GM10248 (cell line): ENCODE measurements at regions not wholly inside any gene's neighbourhood (a gene's known extent, or its start where the extent isn't known, plus 50 kb on each side); places are given as distances from the start of the nearest gene placed in this dataset.

ENCODE experiments used
- CTCF ChIA-PET: fragments of 300-600 bp; sonication (Branson Sonifier 250); formaldehyde crosslinking; extraction: SDS; loops from one replicate; lab custom pipeline; 2021; ENCODE audit warnings: antibody characterized with exemption; lab: Yijun Ruan, JAX
- POLR2A ChIA-PET: fragments of 350-650 bp; sonication (Branson Sonifier 250); formaldehyde crosslinking; extraction: SDS; loops from one replicate; lab custom pipeline; 2020; ENCODE audit warnings: antibody characterized with exemption; lab: Yijun Ruan, JAX
- DNase-seq: peaks from one replicate; pipeline ENCODE4 v3.0.0; 2012; ENCODE audit errors: extremely low spot score
- TF ChIP-seq, protein P1 (sequence below): IDR thresholded peaks from 2 replicates; pipeline ENCODE4 v1.5.1; 2012; ENCODE audit warnings: mild to moderate bottlenecking, low read depth; ENCODE audit errors: extremely low read depth, missing control alignments, control extremely low read depth

DNA sequence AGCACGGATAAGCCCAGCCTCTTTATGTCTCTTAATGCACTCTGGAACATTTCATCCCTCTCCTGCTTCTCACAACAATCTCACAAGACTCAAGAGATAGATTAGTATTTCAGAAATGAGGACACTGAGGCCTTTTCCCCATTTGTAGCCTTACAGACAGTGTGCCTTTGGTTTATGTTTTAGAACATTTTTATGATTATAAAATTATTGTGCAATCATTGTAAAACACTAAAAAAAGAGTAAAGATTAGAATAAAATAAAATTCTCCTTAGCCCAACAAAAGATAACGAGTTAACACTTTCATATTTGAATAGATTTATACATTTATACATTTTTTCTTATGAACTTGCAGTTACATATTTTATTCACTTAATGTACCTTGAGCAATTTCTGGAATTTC lies 748.7 kb downstream of the TRIML1 start:
- CTCF ChIA-PET = no interaction called here
- TF ChIP-seq, protein P1, sequence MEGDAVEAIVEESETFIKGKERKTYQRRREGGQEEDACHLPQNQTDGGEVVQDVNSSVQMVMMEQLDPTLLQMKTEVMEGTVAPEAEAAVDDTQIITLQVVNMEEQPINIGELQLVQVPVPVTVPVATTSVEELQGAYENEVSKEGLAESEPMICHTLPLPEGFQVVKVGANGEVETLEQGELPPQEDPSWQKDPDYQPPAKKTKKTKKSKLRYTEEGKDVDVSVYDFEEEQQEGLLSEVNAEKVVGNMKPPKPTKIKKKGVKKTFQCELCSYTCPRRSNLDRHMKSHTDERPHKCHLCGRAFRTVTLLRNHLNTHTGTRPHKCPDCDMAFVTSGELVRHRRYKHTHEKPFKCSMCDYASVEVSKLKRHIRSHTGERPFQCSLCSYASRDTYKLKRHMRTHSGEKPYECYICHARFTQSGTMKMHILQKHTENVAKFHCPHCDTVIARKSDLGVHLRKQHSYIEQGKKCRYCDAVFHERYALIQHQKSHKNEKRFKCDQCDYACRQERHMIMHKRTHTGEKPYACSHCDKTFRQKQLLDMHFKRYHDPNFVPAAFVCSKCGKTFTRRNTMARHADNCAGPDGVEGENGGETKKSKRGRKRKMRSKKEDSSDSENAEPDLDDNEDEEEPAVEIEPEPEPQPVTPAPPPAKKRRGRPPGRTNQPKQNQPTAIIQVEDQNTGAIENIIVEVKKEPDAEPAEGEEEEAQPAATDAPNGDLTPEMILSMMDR = no peak
- POLR2A ChIA-PET = no interaction called here
- no peak for DNase-seq

DNA sequence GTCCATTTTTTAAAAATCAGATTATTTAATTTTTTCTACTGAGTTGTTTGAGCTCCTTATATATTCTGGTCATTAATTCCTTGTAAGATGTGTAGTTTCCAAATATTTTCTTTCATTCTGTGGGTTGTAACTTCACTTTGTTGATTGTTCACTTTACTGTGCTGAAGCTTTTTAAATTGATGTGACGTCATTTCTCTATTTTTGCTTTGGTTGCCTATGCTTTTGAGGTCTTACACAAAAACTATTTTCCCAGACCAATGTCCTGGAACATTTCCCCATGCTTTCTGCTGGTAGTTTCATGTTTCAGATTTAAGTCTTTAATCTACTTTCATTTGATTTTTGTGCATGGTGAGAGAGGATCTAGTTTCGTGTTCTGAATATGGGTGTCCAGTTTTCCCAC lies 753.6 kb downstream of the TRIML1 start:
- DNase-seq = no peak
- ChIA-PET CTCF (no interaction called here), POLR2A (no interaction called here)
- TF ChIP-seq, protein P1 = no peak

DNA sequence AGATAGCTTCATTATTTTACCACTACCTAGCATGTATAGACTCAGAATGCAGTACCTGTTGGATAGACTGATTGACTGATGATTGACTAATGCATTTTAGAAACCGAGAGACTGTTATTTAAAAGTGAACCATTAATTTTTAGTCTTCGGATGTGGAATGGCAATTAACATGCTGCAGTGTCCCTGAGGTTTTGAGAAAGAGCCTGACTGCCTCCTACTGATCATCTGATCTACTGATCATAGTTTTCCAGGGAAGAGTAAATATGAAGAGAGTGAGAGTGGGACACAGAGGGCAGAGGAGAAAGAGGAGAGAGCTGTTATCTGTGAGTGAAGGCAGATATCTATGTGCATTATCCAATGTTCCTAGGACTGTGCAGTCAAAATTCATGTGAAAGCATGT lies 764.7 kb downstream of the TRIML1 start:
- TF ChIP-seq, protein P1 = no peak
- DNase-seq = no peak
- ChIA-PET POLR2A (no interaction called here), CTCF (no interaction called here)

DNA sequence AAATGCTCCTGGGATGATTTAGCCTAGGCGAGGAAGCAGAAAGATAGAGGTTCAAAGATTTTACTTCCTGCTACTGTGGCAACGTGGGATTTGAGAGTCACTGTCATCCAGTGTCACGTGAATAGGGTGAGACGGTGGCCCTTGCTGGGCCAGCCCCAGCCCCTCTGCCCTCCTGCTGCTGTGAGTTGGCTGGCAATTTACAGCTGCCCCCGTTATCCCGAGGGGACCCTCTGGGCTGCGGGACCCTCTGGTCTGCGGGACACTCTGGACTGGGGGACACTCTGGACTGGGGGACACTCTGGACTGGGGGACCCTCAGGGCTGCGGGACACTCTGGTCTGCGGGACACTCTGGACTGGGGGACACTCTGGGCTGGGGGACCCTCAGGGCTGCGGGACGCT lies 765.4 kb downstream of the TRIML1 start:
- no peak for DNase-seq
- CTCF ChIA-PET = no interaction called here
- POLR2A ChIA-PET = no interaction called here
- TF ChIP-seq, protein P1 = no peak

DNA sequence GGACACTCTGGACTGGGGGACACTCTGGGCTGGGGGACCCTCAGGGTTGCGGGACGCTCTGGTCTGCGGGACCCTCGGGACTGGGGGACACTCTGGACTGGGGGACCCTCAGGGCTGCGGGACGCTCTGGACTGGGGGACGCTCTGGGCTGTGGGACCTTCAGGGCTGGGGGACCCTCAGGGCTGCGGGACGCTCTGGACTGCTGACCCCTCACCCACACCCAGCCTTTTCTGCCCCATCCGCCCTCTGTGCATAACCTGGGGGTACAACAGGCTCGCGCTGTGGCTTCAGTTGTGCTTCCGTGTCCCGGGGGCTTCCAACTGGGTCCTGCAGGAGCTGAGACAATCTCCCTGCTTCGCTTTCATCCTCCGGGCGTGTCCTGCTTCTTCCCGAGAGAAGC lies 766.0 kb downstream of the TRIML1 start:
- POLR2A ChIA-PET = no interaction called here
- CTCF ChIA-PET = no interaction called here
- DNase-seq = no peak
- TF ChIP-seq, protein P1 = no peak

DNA sequence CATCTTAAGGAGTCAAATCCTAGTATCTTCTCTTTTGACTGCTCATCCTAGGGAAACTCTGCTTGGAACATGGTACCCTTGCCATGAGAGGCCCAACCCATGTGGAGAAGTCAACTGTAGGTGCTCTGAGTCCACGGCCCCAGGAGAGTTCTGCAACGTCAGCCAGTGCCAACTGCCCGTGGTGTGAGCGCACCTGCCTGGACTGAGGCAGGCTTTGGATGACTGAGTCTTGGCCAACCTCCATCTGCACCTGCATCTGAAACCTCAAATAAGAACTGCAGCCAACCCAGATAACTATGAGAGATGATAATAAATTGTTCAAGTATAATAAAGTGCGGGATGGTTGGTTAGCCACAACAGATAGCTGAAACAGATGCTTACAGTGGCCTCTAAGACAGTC lies 772.0 kb downstream of the TRIML1 start:
- TF ChIP-seq, protein P1 = no peak
- CTCF ChIA-PET = no interaction called here
- POLR2A ChIA-PET = no interaction called here
- no peak for DNase-seq

DNA sequence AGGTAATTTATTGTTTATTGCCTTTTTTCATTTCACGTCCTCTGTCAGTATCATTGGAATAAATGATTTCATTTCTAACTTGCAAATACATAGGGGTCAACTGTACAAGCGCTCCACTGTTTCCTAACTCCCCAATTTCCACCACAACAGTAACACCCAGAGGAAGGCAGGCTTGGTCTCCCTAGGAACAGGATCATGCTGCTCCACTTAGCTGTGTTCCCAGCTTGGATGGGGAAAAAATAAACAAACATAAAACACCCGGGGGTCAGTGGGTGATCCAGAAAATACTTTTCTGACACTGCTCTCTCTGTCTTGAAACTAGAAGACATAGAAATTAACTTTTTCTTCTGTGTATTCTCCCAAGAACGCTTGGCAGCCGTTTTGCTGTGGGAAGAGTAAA lies 772.5 kb downstream of the TRIML1 start:
- no peak for DNase-seq
- ChIA-PET POLR2A (no interaction called here), CTCF (no interaction called here)
- TF ChIP-seq, protein P1 = no peak
